ENCODE measurements at regions not wholly inside any gene's neighbourhood (a gene's known extent, or its start where the extent isn't known, plus 50 kb on each side); places are given as distances from the start of the nearest gene placed in this dataset.

DNA sequence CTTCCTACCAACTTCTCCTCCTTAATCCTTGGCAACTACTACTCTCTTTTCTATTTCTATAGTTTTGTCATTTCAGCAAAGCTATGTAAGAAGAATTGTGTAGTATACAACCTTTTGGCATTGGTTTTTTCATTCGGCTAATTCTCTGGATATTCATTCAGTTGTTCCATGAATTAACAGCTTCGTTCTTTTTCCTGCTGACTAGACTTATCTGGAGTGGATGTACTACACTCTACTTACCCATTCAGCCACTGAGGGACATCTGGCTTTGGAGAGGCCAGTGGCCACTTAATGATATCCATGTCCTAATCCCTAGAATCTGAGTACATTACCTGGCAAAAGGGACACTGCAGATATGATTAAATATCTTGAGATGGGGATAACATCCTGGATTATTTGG, 623.9 kb downstream of the DOK5 start:
- Histone ChIP-seq H3K4me1 (ENCODE audit: control insufficient read depth, insufficient read depth, low read length) (no peaks in the 10 kb centered on the region), H3K27ac (ENCODE audit: low read depth, low read length) (no peak overlapping the region), H3K9ac (ENCODE audit: extremely low read depth, low read length, poor library complexity, severe bottlenecking) (no peak overlapping the region), H3K4me3 (ENCODE audit: low read length) (no peak overlapping the region), H3K9me3 (ENCODE audit: control insufficient read depth, low read length) (peaks cover 42% of the 10 kb centered on the region), H3K27me3 (ENCODE audit: control insufficient read depth, insufficient read depth, low read length, poor library complexity, severe bottlenecking) (no peaks in the 10 kb centered on the region), H3K36me3 (ENCODE audit: control insufficient read depth, insufficient read depth, low read length) (no peaks in the 10 kb centered on the region)
- TF ChIP-seq, protein P1, sequence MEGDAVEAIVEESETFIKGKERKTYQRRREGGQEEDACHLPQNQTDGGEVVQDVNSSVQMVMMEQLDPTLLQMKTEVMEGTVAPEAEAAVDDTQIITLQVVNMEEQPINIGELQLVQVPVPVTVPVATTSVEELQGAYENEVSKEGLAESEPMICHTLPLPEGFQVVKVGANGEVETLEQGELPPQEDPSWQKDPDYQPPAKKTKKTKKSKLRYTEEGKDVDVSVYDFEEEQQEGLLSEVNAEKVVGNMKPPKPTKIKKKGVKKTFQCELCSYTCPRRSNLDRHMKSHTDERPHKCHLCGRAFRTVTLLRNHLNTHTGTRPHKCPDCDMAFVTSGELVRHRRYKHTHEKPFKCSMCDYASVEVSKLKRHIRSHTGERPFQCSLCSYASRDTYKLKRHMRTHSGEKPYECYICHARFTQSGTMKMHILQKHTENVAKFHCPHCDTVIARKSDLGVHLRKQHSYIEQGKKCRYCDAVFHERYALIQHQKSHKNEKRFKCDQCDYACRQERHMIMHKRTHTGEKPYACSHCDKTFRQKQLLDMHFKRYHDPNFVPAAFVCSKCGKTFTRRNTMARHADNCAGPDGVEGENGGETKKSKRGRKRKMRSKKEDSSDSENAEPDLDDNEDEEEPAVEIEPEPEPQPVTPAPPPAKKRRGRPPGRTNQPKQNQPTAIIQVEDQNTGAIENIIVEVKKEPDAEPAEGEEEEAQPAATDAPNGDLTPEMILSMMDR (conservative IDR thresholded peaks at IDR 0.05): no peak
- H3K27ac Mint-ChIP-seq: no peak overlapping the region
- WGBS, 2 experiments (ENCODE audit: insufficient coverage in 1 of 2, insufficient read length in 1 of 2): 91% methylated on average over 2 of the region's 2 CpGs; no CpG with 5 or more reads in 1 of the 2 experiments
- no peak overlapping the region for H3K4me3 Mint-ChIP-seq
- no peaks in the 10 kb centered on the region for H3K4me1 Mint-ChIP-seq
- peaks cover 44% of the 10 kb centered on the region for H3K9me3 Mint-ChIP-seq
- DNase-seq: no peak
- H3K36me3 Mint-ChIP-seq (ENCODE audit: low read depth): peaks cover 13% of the 10 kb centered on the region
- H3K27me3 Mint-ChIP-seq (ENCODE audit: insufficient read depth): no peaks in the 10 kb centered on the region

DNA sequence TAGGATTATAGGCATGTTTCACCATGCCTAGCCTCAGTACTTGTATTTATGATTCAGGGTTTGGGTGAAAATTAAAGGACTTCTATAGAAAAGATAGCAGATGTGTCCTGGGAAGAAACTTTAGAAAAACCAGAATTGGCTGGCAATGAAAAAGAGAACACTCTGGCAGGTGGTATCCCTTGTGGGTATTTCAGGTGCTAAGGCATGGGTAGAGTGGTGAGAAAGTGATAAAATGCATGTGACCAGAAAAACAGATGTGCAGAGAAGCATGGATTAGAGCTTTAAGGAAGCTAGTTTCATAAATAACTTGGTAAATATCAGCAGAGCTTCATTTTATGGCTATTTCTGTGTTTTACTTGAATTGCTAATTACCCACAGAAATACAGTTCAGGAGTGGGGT, 622.2 kb downstream of the DOK5 start:
- no peak overlapping the region for H3K27ac Mint-ChIP-seq
- Histone ChIP-seq H3K27ac (ENCODE audit: low read depth, low read length) (no peak overlapping the region), H3K9me3 (ENCODE audit: control insufficient read depth, low read length) (peaks cover 41% of the 10 kb centered on the region), H3K4me1 (ENCODE audit: control insufficient read depth, insufficient read depth, low read length) (no peaks in the 10 kb centered on the region), H3K36me3 (ENCODE audit: control insufficient read depth, insufficient read depth, low read length) (no peaks in the 10 kb centered on the region), H3K4me3 (ENCODE audit: low read length) (no peak overlapping the region), H3K9ac (ENCODE audit: extremely low read depth, low read length, poor library complexity, severe bottlenecking) (no peak overlapping the region), H3K27me3 (ENCODE audit: control insufficient read depth, insufficient read depth, low read length, poor library complexity, severe bottlenecking) (no peaks in the 10 kb centered on the region)
- H3K36me3 Mint-ChIP-seq (ENCODE audit: low read depth): peaks cover 9% of the 10 kb centered on the region
- DNase-seq: no peak
- no peak overlapping the region for H3K4me3 Mint-ChIP-seq
- no peaks in the 10 kb centered on the region for H3K27me3 Mint-ChIP-seq (ENCODE audit: insufficient read depth)
- TF ChIP-seq, protein P1 (conservative IDR thresholded peaks at IDR 0.05): no peak
- peaks cover 32% of the 10 kb centered on the region for H3K9me3 Mint-ChIP-seq
- H3K4me1 Mint-ChIP-seq: no peaks in the 10 kb centered on the region

DNA sequence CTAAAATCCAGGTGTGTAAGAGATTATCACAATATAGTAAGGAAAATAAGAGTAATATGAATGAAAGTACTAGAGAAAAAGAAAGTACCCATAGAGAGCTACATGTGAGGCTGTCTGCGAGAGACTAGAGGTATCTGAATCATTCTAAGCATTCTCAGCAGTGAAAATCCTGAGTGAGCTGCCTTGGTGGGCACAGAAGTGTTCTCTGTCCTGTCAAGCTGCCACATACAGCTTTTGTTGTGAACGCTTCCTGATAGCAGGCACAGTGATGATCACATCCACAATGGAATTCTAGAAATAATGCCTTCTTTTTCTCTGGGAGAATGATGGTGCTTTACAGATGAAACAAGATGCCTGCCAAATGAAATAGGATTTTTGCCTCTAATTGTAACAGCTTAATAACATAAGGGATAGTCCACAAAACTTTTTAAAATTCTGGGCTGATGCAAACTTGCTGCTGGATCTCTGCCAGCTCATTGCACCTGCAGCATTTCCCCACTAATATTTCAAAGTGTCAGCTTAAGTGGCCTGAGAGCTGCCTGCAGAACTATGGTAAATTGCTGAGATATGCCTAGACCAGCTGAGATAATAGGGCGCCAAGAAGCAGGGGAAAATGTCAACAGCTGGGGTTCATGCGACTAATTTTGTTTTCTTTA, 620.5 kb downstream of the DOK5 start:
- Mint-ChIP-seq H3K9me3 (peaks cover 14% of the 10 kb centered on the region), H3K4me3 (no peak overlapping the region), H3K27ac (no peak overlapping the region), H3K27me3 (ENCODE audit: insufficient read depth) (no peaks in the 10 kb centered on the region), H3K36me3 (ENCODE audit: low read depth) (peaks cover 2% of the 10 kb centered on the region), H3K4me1 (no peaks in the 10 kb centered on the region)
- H3K27me3 ChIP-seq (ENCODE audit: control insufficient read depth, insufficient read depth, low read length, poor library complexity, severe bottlenecking): no peaks in the 10 kb centered on the region
- no peaks in the 10 kb centered on the region for H3K36me3 ChIP-seq (ENCODE audit: control insufficient read depth, insufficient read depth, low read length)
- WGBS, 2 experiments (ENCODE audit: insufficient coverage in 1 of 2, insufficient read length in 1 of 2): 77 to 78% methylated on average over 4 of the region's 4 CpGs
- no peak overlapping the region for H3K4me3 ChIP-seq (ENCODE audit: low read length)
- no peak overlapping the region for H3K27ac ChIP-seq (ENCODE audit: low read depth, low read length)
- H3K9ac ChIP-seq (ENCODE audit: extremely low read depth, low read length, poor library complexity, severe bottlenecking): no peak overlapping the region
- TF ChIP-seq, protein P1 (conservative IDR thresholded peaks at IDR 0.05): no peak
- no peak for DNase-seq
- peaks cover 46% of the 10 kb centered on the region for H3K9me3 ChIP-seq (ENCODE audit: control insufficient read depth, low read length)
- H3K4me1 ChIP-seq (ENCODE audit: control insufficient read depth, insufficient read depth, low read length): no peaks in the 10 kb centered on the region

Data from endodermal cell (in vitro differentiated cells).